ENCODE measurements at regions not wholly inside any gene's neighbourhood (a gene's known extent, or its start where the extent isn't known, plus 50 kb on each side); places are given as distances from the start of the nearest gene placed in this dataset.

DNA sequence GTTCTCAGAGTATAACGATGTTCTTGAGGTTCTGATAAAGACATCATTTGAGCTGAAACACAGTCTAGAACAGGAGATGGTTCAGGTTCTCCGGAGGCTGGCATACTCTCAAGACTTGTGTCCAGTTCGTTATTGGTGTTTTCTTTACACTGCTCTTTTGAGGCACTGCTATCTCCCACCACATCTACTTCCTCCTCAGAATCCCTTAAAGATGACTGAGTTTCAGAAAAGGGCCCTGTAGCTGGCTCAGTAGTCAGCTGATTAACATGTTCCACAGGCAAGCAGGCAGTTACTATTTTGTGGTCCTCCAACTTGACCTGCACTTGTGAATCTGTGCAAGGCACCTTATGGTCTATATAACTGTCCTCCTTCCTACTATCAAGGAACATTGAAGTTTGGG is 50.2 kb downstream of the ZZZ3 start:
- Histone ChIP-seq H3K4me2 (ENCODE audit: unreplicated experiment) (no peak overlapping the region), H3F3A (ENCODE audit: insufficient read depth) (no peaks in the 10 kb centered on the region), H3K9me3 (ENCODE audit: low read depth) (no peaks in the 10 kb centered on the region), H4K20me1 (ENCODE audit: insufficient read depth) (no peaks in the 10 kb centered on the region), H3K36me3 (ENCODE audit: low read depth) (peaks cover 55% of the 10 kb centered on the region), H3K9ac (no peak overlapping the region), H3K27me3 (replicated peaks; ENCODE audit: insufficient read depth) (no peaks in the 10 kb centered on the region), H3K4me1 (ENCODE audit: insufficient read depth) (no peaks in the 10 kb centered on the region), H3K9me2 (ENCODE audit: insufficient read depth) (no peaks in the 10 kb centered on the region), H2AFZ (no peak overlapping the region), H3K79me2 (ENCODE audit: insufficient read depth) (peaks cover 93% of the 10 kb centered on the region), H3K27ac (no peak overlapping the region), H3K4me3 (no peak overlapping the region)
- no peak for TF ChIP-seq EZH2phosphoT487 (IDR thresholded peaks at IDR 0.05; ENCODE audit: insufficient read depth, low read depth)
- no peak for TF ChIP-seq EZH2 (IDR thresholded peaks at IDR 0.05; ENCODE audit: insufficient read depth, poor library complexity, severe bottlenecking)
- DNase-seq: no peak
- WGBS, 2 experiments (ENCODE audit: low coverage in 1 of 2, low lambda C conversion rate in 2 of 2, missing lambda C conversion rate in 2 of 2): 97 to 98% methylated on average over 3 of the region's 3 CpGs
- in situ Hi-C loops (cut with MboI): no loop called here

DNA sequence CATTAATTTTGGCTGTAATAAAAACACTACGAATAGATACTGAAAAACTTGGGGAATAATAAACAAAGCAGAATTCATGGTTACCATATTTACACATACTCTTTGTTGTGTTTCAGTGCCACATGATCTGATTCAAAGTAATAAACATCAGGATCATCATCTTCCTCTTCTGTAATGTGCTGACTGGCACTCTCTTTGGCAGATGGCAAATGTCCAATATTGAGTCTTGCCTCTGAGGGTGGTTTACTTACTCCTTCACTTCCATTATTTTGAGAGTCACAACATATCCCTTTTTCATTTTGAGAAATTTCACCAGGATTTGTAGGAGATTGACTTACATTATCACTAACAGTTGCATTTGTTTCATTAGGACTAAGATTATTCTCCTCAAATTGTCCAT is 50.7 kb downstream of the ZZZ3 start:
- Histone ChIP-seq H3K79me2 (ENCODE audit: insufficient read depth) (peaks cover 90% of the 10 kb centered on the region), H3K9me2 (ENCODE audit: insufficient read depth) (no peaks in the 10 kb centered on the region), H3K36me3 (ENCODE audit: low read depth) (peaks cover 50% of the 10 kb centered on the region), H3K9me3 (ENCODE audit: low read depth) (no peaks in the 10 kb centered on the region), H3K27me3 (replicated peaks; ENCODE audit: insufficient read depth) (no peaks in the 10 kb centered on the region), H3F3A (ENCODE audit: insufficient read depth) (no peaks in the 10 kb centered on the region), H4K20me1 (ENCODE audit: insufficient read depth) (no peaks in the 10 kb centered on the region), H3K4me3 (no peak overlapping the region), H3K27ac (no peak overlapping the region), H3K4me1 (ENCODE audit: insufficient read depth) (no peaks in the 10 kb centered on the region), H3K9ac (no peak overlapping the region), H2AFZ (no peak overlapping the region), H3K4me2 (ENCODE audit: unreplicated experiment) (no peak overlapping the region)
- in situ Hi-C loops (cut with MboI): no loop called here
- TF ChIP-seq EZH2 (IDR thresholded peaks at IDR 0.05; ENCODE audit: insufficient read depth, poor library complexity, severe bottlenecking): no peak
- no peak for TF ChIP-seq EZH2phosphoT487 (IDR thresholded peaks at IDR 0.05; ENCODE audit: insufficient read depth, low read depth)
- no peak for DNase-seq
- 94 to 100% methylated on average over 1 of the region's 1 CpG for WGBS, 2 experiments (ENCODE audit: low coverage in 1 of 2, low lambda C conversion rate in 2 of 2, missing lambda C conversion rate in 2 of 2)

DNA sequence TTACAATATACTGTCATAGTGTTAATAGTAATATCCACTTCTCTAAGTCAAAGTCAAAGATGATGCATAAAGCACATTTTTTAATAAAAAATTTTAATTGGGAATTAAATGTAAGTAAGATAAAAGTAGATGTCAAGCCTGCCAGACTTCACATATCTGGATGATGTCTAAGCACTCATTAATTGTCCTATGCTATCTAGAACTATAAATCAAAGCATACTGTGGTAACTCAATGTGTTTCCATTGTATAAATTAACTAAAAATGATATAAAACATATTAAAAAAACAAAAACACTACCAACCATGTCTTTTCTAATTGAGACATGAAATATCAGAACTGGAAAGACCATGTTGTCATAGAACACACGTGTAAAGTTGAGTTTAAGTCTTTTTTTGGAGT is 51.2 kb downstream of the ZZZ3 start:
- Histone ChIP-seq H3K4me2 (ENCODE audit: unreplicated experiment) (no peak overlapping the region), H3K9me2 (ENCODE audit: insufficient read depth) (no peaks in the 10 kb centered on the region), H3K4me1 (ENCODE audit: insufficient read depth) (no peaks in the 10 kb centered on the region), H3K9me3 (ENCODE audit: low read depth) (no peaks in the 10 kb centered on the region), H2AFZ (no peak overlapping the region), H4K20me1 (ENCODE audit: insufficient read depth) (no peaks in the 10 kb centered on the region), H3K79me2 (ENCODE audit: insufficient read depth) (peaks cover 90% of the 10 kb centered on the region), H3K27me3 (replicated peaks; ENCODE audit: insufficient read depth) (no peaks in the 10 kb centered on the region), H3K27ac (no peak overlapping the region), H3F3A (ENCODE audit: insufficient read depth) (no peaks in the 10 kb centered on the region), H3K36me3 (ENCODE audit: low read depth) (peaks cover 50% of the 10 kb centered on the region), H3K9ac (no peak overlapping the region), H3K4me3 (no peak overlapping the region)
- no peak for DNase-seq
- WGBS, 2 experiments (ENCODE audit: low coverage in 1 of 2, low lambda C conversion rate in 2 of 2, missing lambda C conversion rate in 2 of 2): 96 to 100% methylated on average over 1 of the region's 1 CpG
- in situ Hi-C loops (cut with MboI): no loop called here
- TF ChIP-seq EZH2phosphoT487 (IDR thresholded peaks at IDR 0.05; ENCODE audit: insufficient read depth, low read depth): no peak
- TF ChIP-seq EZH2 (IDR thresholded peaks at IDR 0.05; ENCODE audit: insufficient read depth, poor library complexity, severe bottlenecking): no peak

DNA sequence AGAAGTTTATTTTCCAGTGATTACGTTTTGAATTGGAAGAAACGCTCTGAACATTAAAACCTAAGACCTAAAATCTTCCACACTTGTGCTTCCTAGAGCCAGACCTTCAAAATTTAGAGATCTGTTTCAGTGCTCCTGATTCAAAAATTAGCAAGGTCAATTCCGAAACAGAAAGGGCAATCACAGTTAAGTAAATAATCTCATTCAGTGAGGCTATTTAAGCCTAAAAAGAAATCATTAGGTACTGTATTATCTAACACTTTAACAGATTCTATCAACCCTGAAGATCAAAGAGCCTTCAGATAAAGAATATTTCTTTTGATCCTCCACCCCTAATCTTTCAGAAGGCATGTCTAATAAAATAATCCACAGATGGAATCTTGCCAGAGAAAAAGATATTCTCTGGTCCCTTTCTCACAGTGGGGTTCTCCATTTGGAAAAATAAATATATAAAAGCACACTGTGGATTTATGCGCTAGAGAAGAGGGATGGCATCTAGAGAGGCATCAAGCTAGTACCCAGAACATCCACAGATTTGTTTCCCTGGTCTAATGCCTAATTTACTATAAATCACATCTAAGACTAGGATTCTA is 54.4 kb downstream of the ZZZ3 start:
- Histone ChIP-seq H2AFZ (no peak overlapping the region), H3K79me2 (ENCODE audit: insufficient read depth) (peaks cover 93% of the 10 kb centered on the region), H3K9me2 (ENCODE audit: insufficient read depth) (no peaks in the 10 kb centered on the region), H3K36me3 (ENCODE audit: low read depth) (peaks cover 58% of the 10 kb centered on the region), H3K27ac (no peak overlapping the region), H3K9me3 (ENCODE audit: low read depth) (no peaks in the 10 kb centered on the region), H3K4me2 (ENCODE audit: unreplicated experiment) (no peak overlapping the region), H3K9ac (no peak overlapping the region), H3F3A (ENCODE audit: insufficient read depth) (0 out of 2 replicates have a peak, but pooled peaks cover 5% of the 10 kb centered on the region), H3K4me3 (no peak overlapping the region), H3K27me3 (replicated peaks; ENCODE audit: insufficient read depth) (no peaks in the 10 kb centered on the region), H3K4me1 (ENCODE audit: insufficient read depth) (no peaks in the 10 kb centered on the region), H4K20me1 (ENCODE audit: insufficient read depth) (no peaks in the 10 kb centered on the region)
- no peak for TF ChIP-seq EZH2phosphoT487 (IDR thresholded peaks at IDR 0.05; ENCODE audit: insufficient read depth, low read depth)
- DNase-seq: no peak
- 93 to 97% methylated on average over 4 of the region's 4 CpGs for WGBS, 2 experiments (ENCODE audit: low coverage in 1 of 2, low lambda C conversion rate in 2 of 2, missing lambda C conversion rate in 2 of 2)
- in situ Hi-C loops (cut with MboI): no loop called here

DNA sequence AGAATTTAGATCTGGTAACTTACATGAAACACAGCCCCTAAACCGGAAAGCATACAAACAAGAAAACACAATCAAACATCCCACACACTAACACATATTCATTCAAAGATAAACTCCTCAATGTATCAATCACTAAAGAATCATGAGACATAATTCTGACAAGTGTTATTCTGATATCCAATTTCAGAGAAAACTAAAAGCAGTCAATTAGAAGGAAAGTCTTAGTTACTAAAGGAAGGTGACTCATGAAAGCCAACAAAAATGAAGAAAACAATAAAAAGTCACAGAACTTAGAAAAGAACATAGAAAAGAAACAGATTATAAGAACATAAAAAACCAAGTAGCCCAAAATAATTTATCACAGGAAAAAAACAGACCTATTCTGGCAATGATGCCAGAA is 57.2 kb downstream of the ZZZ3 start:
- 100% methylated on average over 1 of the region's 1 CpG for WGBS, 2 experiments (ENCODE audit: low coverage in 1 of 2, low lambda C conversion rate in 2 of 2, missing lambda C conversion rate in 2 of 2)
- H3K9ac ChIP-seq: no peak overlapping the region
- TF ChIP-seq EZH2 (IDR thresholded peaks at IDR 0.05; ENCODE audit: insufficient read depth, poor library complexity, severe bottlenecking): no peak
- no peak for DNase-seq
- no peak overlapping the region for H3K4me3 ChIP-seq
- no peaks in the 10 kb centered on the region for H3K9me2 ChIP-seq (ENCODE audit: insufficient read depth)
- no peak overlapping the region for H3K27ac ChIP-seq
- no peaks in the 10 kb centered on the region for H3K4me1 ChIP-seq (ENCODE audit: insufficient read depth)
- H2AFZ ChIP-seq: no peak overlapping the region
- no peak overlapping the region for H3K4me2 ChIP-seq (ENCODE audit: unreplicated experiment)
- no peaks in the 10 kb centered on the region for H3K27me3 ChIP-seq (replicated peaks; ENCODE audit: insufficient read depth)
- no peaks in the 10 kb centered on the region for H4K20me1 ChIP-seq (ENCODE audit: insufficient read depth)
- 0 out of 2 replicates have a peak, but pooled peaks cover 5% of the 10 kb centered on the region for H3F3A ChIP-seq (ENCODE audit: insufficient read depth)
- peaks cover 41% of the 10 kb centered on the region for H3K36me3 ChIP-seq (ENCODE audit: low read depth)
- no peaks in the 10 kb centered on the region for H3K9me3 ChIP-seq (ENCODE audit: low read depth)
- in situ Hi-C loops (cut with MboI): no loop called here
- H3K79me2 ChIP-seq (ENCODE audit: insufficient read depth): peaks cover 91% of the 10 kb centered on the region

Measured in GM23248 (cell line).